ENCODE measurements at regions not wholly inside any gene's neighbourhood (a gene's known extent, or its start where the extent isn't known, plus 50 kb on each side); places are given as distances from the start of the nearest gene placed in this dataset.

GRCh38 chr13:90750021-90750420 lies 597.5 kb upstream of the MIR17HG start:
- no peak for DNase-seq (ENCODE audit: low spot score)
- Mint-ChIP-seq H3K4me3 (ENCODE audit: unreplicated experiment) (no peak overlapping the region), H3K27me3 (ENCODE audit: unreplicated experiment) (no peaks in the 10 kb centered on the region), H3K9me3 (ENCODE audit: unreplicated experiment) (no peaks in the 10 kb centered on the region), H3K27ac (ENCODE audit: unreplicated experiment) (no peak overlapping the region), H3K36me3 (ENCODE audit: low read depth, unreplicated experiment) (no peaks in the 10 kb centered on the region), H3K4me1 (ENCODE audit: unreplicated experiment) (peaks cover 2% of the 10 kb centered on the region)
- TF ChIP-seq, protein P1, sequence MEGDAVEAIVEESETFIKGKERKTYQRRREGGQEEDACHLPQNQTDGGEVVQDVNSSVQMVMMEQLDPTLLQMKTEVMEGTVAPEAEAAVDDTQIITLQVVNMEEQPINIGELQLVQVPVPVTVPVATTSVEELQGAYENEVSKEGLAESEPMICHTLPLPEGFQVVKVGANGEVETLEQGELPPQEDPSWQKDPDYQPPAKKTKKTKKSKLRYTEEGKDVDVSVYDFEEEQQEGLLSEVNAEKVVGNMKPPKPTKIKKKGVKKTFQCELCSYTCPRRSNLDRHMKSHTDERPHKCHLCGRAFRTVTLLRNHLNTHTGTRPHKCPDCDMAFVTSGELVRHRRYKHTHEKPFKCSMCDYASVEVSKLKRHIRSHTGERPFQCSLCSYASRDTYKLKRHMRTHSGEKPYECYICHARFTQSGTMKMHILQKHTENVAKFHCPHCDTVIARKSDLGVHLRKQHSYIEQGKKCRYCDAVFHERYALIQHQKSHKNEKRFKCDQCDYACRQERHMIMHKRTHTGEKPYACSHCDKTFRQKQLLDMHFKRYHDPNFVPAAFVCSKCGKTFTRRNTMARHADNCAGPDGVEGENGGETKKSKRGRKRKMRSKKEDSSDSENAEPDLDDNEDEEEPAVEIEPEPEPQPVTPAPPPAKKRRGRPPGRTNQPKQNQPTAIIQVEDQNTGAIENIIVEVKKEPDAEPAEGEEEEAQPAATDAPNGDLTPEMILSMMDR (IDR thresholded peaks at IDR 0.05; ENCODE audit: unreplicated experiment): no peak

GRCh38 chr13:90751026-90751425 lies 596.5 kb upstream of the MIR17HG start:
- Mint-ChIP-seq H3K9me3 (ENCODE audit: unreplicated experiment) (no peaks in the 10 kb centered on the region), H3K36me3 (ENCODE audit: low read depth, unreplicated experiment) (no peaks in the 10 kb centered on the region), H3K4me3 (ENCODE audit: unreplicated experiment) (no peak overlapping the region), H3K27me3 (ENCODE audit: unreplicated experiment) (no peaks in the 10 kb centered on the region), H3K4me1 (ENCODE audit: unreplicated experiment) (peaks cover 2% of the 10 kb centered on the region), H3K27ac (ENCODE audit: unreplicated experiment) (no peak overlapping the region)
- TF ChIP-seq, protein P1 (IDR thresholded peaks at IDR 0.05; ENCODE audit: unreplicated experiment): no peak
- no peak for DNase-seq (ENCODE audit: low spot score)

GRCh38 chr13:90752070-90752469 lies 595.4 kb upstream of the MIR17HG start:
- Mint-ChIP-seq H3K36me3 (ENCODE audit: low read depth, unreplicated experiment) (no peaks in the 10 kb centered on the region), H3K9me3 (ENCODE audit: unreplicated experiment) (no peaks in the 10 kb centered on the region), H3K27ac (ENCODE audit: unreplicated experiment) (no peak overlapping the region), H3K27me3 (ENCODE audit: unreplicated experiment) (peaks cover 2% of the 10 kb centered on the region), H3K4me3 (ENCODE audit: unreplicated experiment) (no peak overlapping the region), H3K4me1 (ENCODE audit: unreplicated experiment) (peaks cover 2% of the 10 kb centered on the region)
- TF ChIP-seq, protein P1 (IDR thresholded peaks at IDR 0.05; ENCODE audit: unreplicated experiment): no peak
- no peak for DNase-seq (ENCODE audit: low spot score)

GRCh38 chr13:90757127-90757680 lies 590.3 kb upstream of the MIR17HG start:
- DNase-seq (ENCODE audit: low spot score): no peak
- peaks cover 2% of the 10 kb centered on the region for H3K27me3 Mint-ChIP-seq (ENCODE audit: unreplicated experiment)

GRCh38 chr13:90760639-90761038 lies 586.8 kb upstream of the MIR17HG start:
- H3K4me1 Mint-ChIP-seq (ENCODE audit: unreplicated experiment): no peaks in the 10 kb centered on the region
- H3K27me3 Mint-ChIP-seq (ENCODE audit: unreplicated experiment): peaks cover 2% of the 10 kb centered on the region
- no peak overlapping the region for H3K4me3 Mint-ChIP-seq (ENCODE audit: unreplicated experiment)
- DNase-seq (ENCODE audit: low spot score): no peak
- no peaks in the 10 kb centered on the region for H3K9me3 Mint-ChIP-seq (ENCODE audit: unreplicated experiment)
- no peaks in the 10 kb centered on the region for H3K36me3 Mint-ChIP-seq (ENCODE audit: low read depth, unreplicated experiment)
- TF ChIP-seq, protein P1 (IDR thresholded peaks at IDR 0.05; ENCODE audit: unreplicated experiment): no peak
- H3K27ac Mint-ChIP-seq (ENCODE audit: unreplicated experiment): no peak overlapping the region

More at GRCh38 chr13:90757127-90757680, 590.3 kb upstream of the MIR17HG start:
- H3K9me3 Mint-ChIP-seq (ENCODE audit: unreplicated experiment): no peaks in the 10 kb centered on the region
- H3K36me3 Mint-ChIP-seq (ENCODE audit: low read depth, unreplicated experiment): no peaks in the 10 kb centered on the region
- H3K4me3 Mint-ChIP-seq (ENCODE audit: unreplicated experiment): no peak overlapping the region
- H3K4me1 Mint-ChIP-seq (ENCODE audit: unreplicated experiment): no peaks in the 10 kb centered on the region
- no peak overlapping the region for H3K27ac Mint-ChIP-seq (ENCODE audit: unreplicated experiment)
- TF ChIP-seq, protein P1 (IDR thresholded peaks at IDR 0.05; ENCODE audit: unreplicated experiment): no peak
